ENCODE measurements at regions not wholly inside any gene's neighbourhood (a gene's known extent, or its start where the extent isn't known, plus 50 kb on each side); places are given as distances from the start of the nearest gene placed in this dataset.

- DNase-seq, result peak in 1 of 4 experiments; percentile 7
Measured at GRCh38 chr1:59071289-59071688, 225.6 kb upstream of the FGGY start.

- DNase-seq, result peak in 1 of 4 experiments; percentile 6
Measured at GRCh38 chr1:59071876-59072582, 224.9 kb upstream of the FGGY start.

- DNase-seq, result no peak
Measured at GRCh38 chr1:59072583-59072947, 224.3 kb upstream of the FGGY start.

GRCh38 chr1:59074598-59074997 lies 222.3 kb upstream of the FGGY start:
- no peak for DNase-seq

- DNase-seq, result no peak
Measured at GRCh38 chr1:59075021-59075420, 221.9 kb upstream of the FGGY start.

GRCh38 chr1:59076612-59077011 lies 220.3 kb upstream of the FGGY start:
- DNase-seq, result no peak

GRCh38 chr1:59077466-59078069 lies 219.3 kb upstream of the FGGY start:
- DNase-seq, result no peak

GRCh38 chr1:59078070-59078800 lies 218.7 kb upstream of the FGGY start:
- no peak for DNase-seq

- DNase-seq, result no peak
Measured at GRCh38 chr1:59078866-59079265, 218.0 kb upstream of the FGGY start.

GRCh38 chr1:59079434-59080140 lies 217.3 kb upstream of the FGGY start:
- DNase-seq, result no peak

GRCh38 chr1:59081181-59081580 lies 215.7 kb upstream of the FGGY start:
- DNase-seq, result no peak

- DNase-seq, result no peak
Measured at GRCh38 chr1:59081795-59082194, 215.1 kb upstream of the FGGY start.

GRCh38 chr1:59083946-59084865 lies 212.7 kb upstream of the FGGY start:
- DNase-seq, result no peak

- DNase-seq, result no peak
Measured at GRCh38 chr1:59085101-59085500, 211.8 kb upstream of the FGGY start.

- no peak for DNase-seq
Measured at GRCh38 chr1:59089036-59089798, 207.7 kb upstream of the FGGY start.

- DNase-seq, result no peak
Measured at GRCh38 chr1:59089922-59090457, 206.9 kb upstream of the FGGY start.

GRCh38 chr1:59092126-59092525 lies 204.8 kb upstream of the FGGY start:
- DNase-seq, result no peak

- DNase-seq, result no peak
Measured at GRCh38 chr1:59094001-59094400, 202.9 kb upstream of the FGGY start.

- DNase-seq, result no peak
Measured at GRCh38 chr1:59096501-59096900, 200.4 kb upstream of the FGGY start.

- no peak for DNase-seq
Measured at GRCh38 chr1:59098655-59099054, 198.2 kb upstream of the FGGY start.

- no peak for DNase-seq
Measured at GRCh38 chr1:59100708-59101374, 196.1 kb upstream of the FGGY start.

All from activated naive CD4-positive, alpha-beta T cell (primary cell).